Keratinocyte (primary cell): ENCODE measurements at regions not wholly inside any gene's neighbourhood (a gene's known extent, or its start where the extent isn't known, plus 50 kb on each side); places are given as distances from the start of the nearest gene placed in this dataset.

Experiments
- DNase-seq: peaks from one replicate; pipeline ENCODE4 v3.0.0-alpha.2; 2011; ENCODE audit warnings: low read depth, missing footprints, low spot score
- FAIRE-seq: peaks from 2 replicates; lab custom pipeline; 2011; peaks lifted over from hg19 to GRCh38; lab: Jason Lieb, UNC
- H2AFZ ChIP-seq: 2 replicates; pipeline ENCODE4 v1.6.0; 2012; ENCODE audit warnings: low read length, control low read depth, inconsistent platforms; ENCODE audit not compliant: control insufficient read depth
- H3K27ac ChIP-seq: 2 replicates; pipeline ENCODE4 v1.5.1; 2011; ENCODE audit warnings: low read length; ENCODE audit not compliant: control insufficient read depth, insufficient read depth
- H3K27me3 ChIP-seq: 3 replicates; pipeline ENCODE4 v1.6.0; 2011; ENCODE audit warnings: low read length; ENCODE audit not compliant: control insufficient read depth, insufficient read depth; ENCODE audit errors: extremely low read depth
- H3K36me3 ChIP-seq, 2 experiments: 2 replicates in 1 of 2; 3 replicates in 1 of 2; pipeline ENCODE4 v1.5.1; 2011; ENCODE audit warnings: low read length in 2 of 2, mild to moderate bottlenecking in 1 of 2; ENCODE audit not compliant: control insufficient read depth in 2 of 2, insufficient read depth in 2 of 2; ENCODE audit errors: extremely low read depth in 1 of 2
- H3K4me1 ChIP-seq: 3 replicates; pipeline ENCODE4 v1.5.1; 2011; ENCODE audit warnings: low read length; ENCODE audit not compliant: control insufficient read depth, insufficient read depth; ENCODE audit errors: extremely low read depth
- H3K4me2 ChIP-seq: 3 replicates; pipeline ENCODE4 v1.6.0; 2011; ENCODE audit warnings: low read depth, low read length; ENCODE audit not compliant: control insufficient read depth, insufficient read depth; ENCODE audit errors: extremely low read depth
- H3K4me3 ChIP-seq, 3 experiments: fragments of 200-600 bp in 1 of 3; sonication (generic) in 1 of 3; 2 replicates in 2 of 3; 3 replicates in 1 of 3; pipeline ENCODE4 v1.5.1; 2011 to 2016; ENCODE audit warnings: low read length in 3 of 3, mild to moderate bottlenecking in 3 of 3, control low read depth in 2 of 3, inconsistent platforms in 1 of 3, low read depth in 1 of 3, mixed read lengths in 1 of 3, mixed run types in 1 of 3, moderate library complexity in 1 of 3; ENCODE audit not compliant: control insufficient read depth in 2 of 3, insufficient read depth in 2 of 3; ENCODE audit errors: extremely low read depth in 1 of 3
- H3K79me2 ChIP-seq: 2 replicates; pipeline ENCODE4 v1.6.0; 2012; ENCODE audit warnings: low read length; ENCODE audit not compliant: control insufficient read depth, insufficient read depth
- H3K9ac ChIP-seq: 3 replicates; pipeline ENCODE4 v1.6.0; 2011; ENCODE audit warnings: low read length; ENCODE audit not compliant: control insufficient read depth, insufficient read depth; ENCODE audit errors: extremely low read depth
- H3K9me1 ChIP-seq: 3 replicates; pipeline ENCODE4 v1.6.0; 2011; ENCODE audit warnings: low read length; ENCODE audit not compliant: control insufficient read depth, insufficient read depth; ENCODE audit errors: extremely low read depth
- H3K9me3 ChIP-seq: 2 replicates; pipeline ENCODE4 v1.5.1; 2012; ENCODE audit warnings: low read depth, low read length; ENCODE audit not compliant: control insufficient read depth
- H4K20me1 ChIP-seq: 3 replicates; pipeline ENCODE4 v1.6.0; 2011; ENCODE audit warnings: low read length; ENCODE audit not compliant: control insufficient read depth, insufficient read depth; ENCODE audit errors: extremely low read depth
- CTCF ChIP-seq, 3 experiments: IDR thresholded peaks in 1 of 3; conservative IDR thresholded peaks in 1 of 3; optimal IDR thresholded peaks in 1 of 3; 2 replicates in 2 of 3; 3 replicates in 1 of 3; pipeline versions ENCODE3 to v1.5.1; 2011; ENCODE audit warnings: low read length in 3 of 3, mild to moderate bottlenecking in 3 of 3, moderate library complexity in 2 of 3, control low read depth in 1 of 3, inconsistent platforms in 1 of 3; ENCODE audit not compliant: insufficient read depth in 2 of 3; ENCODE audit errors: extremely low read depth in 1 of 3
- EZH2 ChIP-seq: IDR thresholded peaks from one replicate; pipeline ENCODE4 v1.6.1; 2012; ENCODE audit warnings: inconsistent platforms, mild to moderate bottlenecking, low read length, moderate library complexity
- dilution Hi-C: fragments of 300-500 bp; cut with MboI; formaldehyde crosslinking; loops from one replicate; pipeline ENCODE4 v1.7.0; 2020; ENCODE audit warnings: low sequenced_read_pairs; ENCODE audit not compliant: extremely low pct_ligation_motif_present

GRCh38 chr5:125415126-125415525 is 668.7 kb upstream of the ZNF608 start:
- Histone ChIP-seq H3K27me3 (no peaks in the 10 kb centered on the region), H3K27ac (no peak overlapping the region), H3K79me2 (no peaks in the 10 kb centered on the region), H3K9me1 (no peaks in the 10 kb centered on the region), H3K4me1 (peaks cover 24% of the 10 kb centered on the region), H3K4me2 (no peak overlapping the region), H2AFZ (no peak overlapping the region), H3K36me3 (no peaks in the 10 kb centered on the region), H3K9me3 (no peaks in the 10 kb centered on the region), H3K4me3 (no peak overlapping the region), H3K9ac (no peak overlapping the region), H4K20me1 (no peaks in the 10 kb centered on the region)
- FAIRE-seq (no peak), DNase-seq (no peak)
- TF ChIP-seq CTCF (optimal IDR thresholded peaks at IDR 0.05 in 1 of 3, IDR thresholded peaks at IDR 0.05 in 1 of 3, conservative IDR thresholded peaks at IDR 0.05 in 1 of 3; ENCODE audit: extremely low read depth in 1 of 3, insufficient read depth in 2 of 3, low read length in 3 of 3) (no peak), EZH2 (no peak)
- dilution Hi-C loops: no loop called here

- Histone ChIP-seq H3K9me1 (no peaks in the 10 kb centered on the region), H2AFZ (no peak overlapping the region), H3K9me3 (no peaks in the 10 kb centered on the region), H3K36me3 (no peaks in the 10 kb centered on the region), H3K4me2 (no peak overlapping the region), H4K20me1 (no peaks in the 10 kb centered on the region), H3K9ac (no peak overlapping the region), H3K79me2 (no peaks in the 10 kb centered on the region), H3K4me3 (no peak overlapping the region), H3K27me3 (no peaks in the 10 kb centered on the region), H3K4me1 (peaks cover 15% of the 10 kb centered on the region), H3K27ac (no peak overlapping the region)
- DNase-seq (no peak), FAIRE-seq (no peak)
- TF ChIP-seq CTCF (optimal IDR thresholded peaks at IDR 0.05 in 1 of 3, IDR thresholded peaks at IDR 0.05 in 1 of 3, conservative IDR thresholded peaks at IDR 0.05 in 1 of 3; ENCODE audit: extremely low read depth in 1 of 3, insufficient read depth in 2 of 3, low read length in 3 of 3) (no peak), EZH2 (no peak)
- dilution Hi-C loops: no loop called here
These were observed 669.6 kb upstream of the ZNF608 start for GRCh38 chr5:125416055-125416454.
